ENCODE measurements at regions not wholly inside any gene's neighbourhood (a gene's known extent, or its start where the extent isn't known, plus 50 kb on each side); places are given as distances from the start of the nearest gene placed in this dataset.

DNA sequence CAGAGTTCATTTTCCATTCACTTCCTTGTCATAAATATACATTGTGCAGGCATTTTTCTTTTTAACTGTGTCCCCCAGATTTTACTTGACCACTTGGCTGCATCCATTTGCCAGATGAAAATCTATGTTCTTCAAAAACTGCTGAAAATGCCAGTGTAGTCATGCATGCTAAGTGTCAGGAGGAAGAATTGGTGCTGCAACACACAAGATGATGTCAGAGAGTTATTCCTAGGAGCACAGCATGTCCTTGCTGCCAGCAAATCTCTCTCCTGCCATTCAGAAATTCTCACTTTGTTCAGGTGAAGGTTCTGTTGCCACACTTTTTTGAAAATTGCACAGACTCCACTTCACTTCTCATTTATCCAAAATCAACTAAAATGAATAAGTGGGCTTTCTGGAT, 106.4 kb upstream of the MAGI3 start:
- Histone ChIP-seq H3K36me3 (ENCODE audit: insufficient read depth, low read length) (no peaks in the 10 kb centered on the region), H3K9me2 (ENCODE audit: low read depth, low read length) (no peaks in the 10 kb centered on the region), H3F3A (ENCODE audit: insufficient read depth, low read length) (no peaks in the 10 kb centered on the region), H3K4me3 (ENCODE audit: low read depth, low read length, poor library complexity, severe bottlenecking) (no peak overlapping the region), H3K9me3 (ENCODE audit: low read length) (no peaks in the 10 kb centered on the region), H3K27me3 (ENCODE audit: insufficient read depth, low read length) (no peaks in the 10 kb centered on the region), H3K79me2 (ENCODE audit: insufficient read depth, low read length) (no peaks in the 10 kb centered on the region), H3K9ac (ENCODE audit: low read length) (no peak overlapping the region), H3K4me1 (ENCODE audit: insufficient read depth, low read length, severe bottlenecking) (no peaks in the 10 kb centered on the region), H2AFZ (ENCODE audit: low read length) (no peak overlapping the region), H3K4me2 (ENCODE audit: low read length) (no peak overlapping the region), H3K27ac (ENCODE audit: low read depth, low read length, poor library complexity, severe bottlenecking) (no peak overlapping the region), H4K20me1 (ENCODE audit: insufficient read depth, low read length) (no peaks in the 10 kb centered on the region)
- TF ChIP-seq, protein P1, sequence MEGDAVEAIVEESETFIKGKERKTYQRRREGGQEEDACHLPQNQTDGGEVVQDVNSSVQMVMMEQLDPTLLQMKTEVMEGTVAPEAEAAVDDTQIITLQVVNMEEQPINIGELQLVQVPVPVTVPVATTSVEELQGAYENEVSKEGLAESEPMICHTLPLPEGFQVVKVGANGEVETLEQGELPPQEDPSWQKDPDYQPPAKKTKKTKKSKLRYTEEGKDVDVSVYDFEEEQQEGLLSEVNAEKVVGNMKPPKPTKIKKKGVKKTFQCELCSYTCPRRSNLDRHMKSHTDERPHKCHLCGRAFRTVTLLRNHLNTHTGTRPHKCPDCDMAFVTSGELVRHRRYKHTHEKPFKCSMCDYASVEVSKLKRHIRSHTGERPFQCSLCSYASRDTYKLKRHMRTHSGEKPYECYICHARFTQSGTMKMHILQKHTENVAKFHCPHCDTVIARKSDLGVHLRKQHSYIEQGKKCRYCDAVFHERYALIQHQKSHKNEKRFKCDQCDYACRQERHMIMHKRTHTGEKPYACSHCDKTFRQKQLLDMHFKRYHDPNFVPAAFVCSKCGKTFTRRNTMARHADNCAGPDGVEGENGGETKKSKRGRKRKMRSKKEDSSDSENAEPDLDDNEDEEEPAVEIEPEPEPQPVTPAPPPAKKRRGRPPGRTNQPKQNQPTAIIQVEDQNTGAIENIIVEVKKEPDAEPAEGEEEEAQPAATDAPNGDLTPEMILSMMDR (IDR thresholded peaks at IDR 0.05; ENCODE audit: low read length): no peak

DNA sequence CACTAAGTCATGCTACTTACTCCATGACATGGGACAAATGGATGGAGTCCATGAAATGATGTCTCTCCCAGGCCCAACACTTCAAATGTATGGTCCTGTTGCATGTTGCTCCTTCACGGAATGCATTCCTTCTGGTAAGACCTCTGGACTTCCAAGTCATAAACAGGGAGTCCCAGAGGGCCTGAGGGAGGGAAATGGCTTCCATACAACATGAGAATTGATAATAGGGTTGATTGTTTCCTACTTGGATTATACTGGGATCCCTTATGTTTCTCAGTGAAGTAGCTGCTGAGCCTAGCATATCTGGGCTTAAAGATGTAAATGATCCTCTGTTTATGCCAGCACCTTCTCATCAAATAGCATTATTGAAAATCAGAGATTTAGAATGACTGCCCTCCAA, 104.2 kb upstream of the MAGI3 start:
- H3K27me3 ChIP-seq (ENCODE audit: insufficient read depth, low read length): no peaks in the 10 kb centered on the region
- no peaks in the 10 kb centered on the region for H3K36me3 ChIP-seq (ENCODE audit: insufficient read depth, low read length)
- H3K27ac ChIP-seq (ENCODE audit: low read depth, low read length, poor library complexity, severe bottlenecking): no peak overlapping the region
- H3K4me1 ChIP-seq (ENCODE audit: insufficient read depth, low read length, severe bottlenecking): no peaks in the 10 kb centered on the region
- no peak overlapping the region for H3K4me3 ChIP-seq (ENCODE audit: low read depth, low read length, poor library complexity, severe bottlenecking)
- no peak overlapping the region for H3K9ac ChIP-seq (ENCODE audit: low read length)
- no peaks in the 10 kb centered on the region for H3F3A ChIP-seq (ENCODE audit: insufficient read depth, low read length)
- no peak overlapping the region for H2AFZ ChIP-seq (ENCODE audit: low read length)
- H3K9me3 ChIP-seq (ENCODE audit: low read length): no peaks in the 10 kb centered on the region
- H3K79me2 ChIP-seq (ENCODE audit: insufficient read depth, low read length): no peaks in the 10 kb centered on the region
- no peaks in the 10 kb centered on the region for H3K9me2 ChIP-seq (ENCODE audit: low read depth, low read length)
- H3K4me2 ChIP-seq (ENCODE audit: low read length): no peak overlapping the region
- no peak for TF ChIP-seq EZH2 (IDR thresholded peaks at IDR 0.05; ENCODE audit: borderline replicate concordance, low read length)
- TF ChIP-seq, protein P1 (IDR thresholded peaks at IDR 0.05; ENCODE audit: low read length): no peak
- H4K20me1 ChIP-seq (ENCODE audit: insufficient read depth, low read length): no peaks in the 10 kb centered on the region

DNA sequence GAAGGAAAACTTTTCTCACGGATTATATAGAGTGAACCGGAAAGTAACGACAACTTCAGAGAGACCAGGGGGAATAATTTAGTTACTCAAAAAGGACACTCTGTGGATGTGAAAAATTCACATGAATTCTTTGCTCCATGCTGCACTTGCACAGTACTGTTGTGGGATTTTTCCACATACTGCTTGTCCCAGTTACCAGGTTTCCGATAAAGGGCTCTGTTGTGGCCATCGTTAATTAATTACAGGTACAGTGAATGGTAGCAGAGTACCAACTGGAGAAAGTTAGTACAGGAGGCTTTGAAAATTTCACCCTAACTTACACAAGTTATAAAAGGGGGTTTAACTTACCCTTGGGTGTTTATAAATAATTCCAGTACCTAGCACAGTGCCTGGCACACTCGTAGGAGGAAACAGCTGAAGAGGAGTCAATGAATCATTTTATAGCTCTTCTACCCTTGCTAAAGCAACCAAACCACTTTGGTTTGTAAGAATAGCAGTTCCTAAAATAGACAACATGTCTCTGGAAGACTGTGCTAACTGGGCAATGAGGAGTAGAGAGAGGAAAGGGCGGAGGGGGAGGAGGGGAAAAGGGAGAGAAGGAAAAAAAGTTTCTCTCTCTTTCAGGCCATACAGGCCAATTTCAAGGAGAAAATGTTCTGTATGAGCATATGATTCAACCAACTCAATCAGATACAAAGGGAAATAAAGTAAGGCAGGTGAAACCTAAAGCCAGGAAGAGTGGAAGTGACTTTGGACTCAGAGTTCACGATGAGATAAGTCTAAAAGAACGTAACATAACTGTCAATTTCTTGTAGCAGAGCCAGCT, 98.3 kb upstream of the MAGI3 start:
- Histone ChIP-seq H3K4me2 (ENCODE audit: low read length) (no peak overlapping the region), H3K27me3 (ENCODE audit: insufficient read depth, low read length) (no peaks in the 10 kb centered on the region), H3K4me1 (ENCODE audit: insufficient read depth, low read length, severe bottlenecking) (no peaks in the 10 kb centered on the region), H3F3A (ENCODE audit: insufficient read depth, low read length) (no peaks in the 10 kb centered on the region), H3K9me2 (ENCODE audit: low read depth, low read length) (no peaks in the 10 kb centered on the region), H3K4me3 (ENCODE audit: low read depth, low read length, poor library complexity, severe bottlenecking) (no peak overlapping the region), H3K27ac (ENCODE audit: low read depth, low read length, poor library complexity, severe bottlenecking) (no peak overlapping the region), H3K9me3 (ENCODE audit: low read length) (no peaks in the 10 kb centered on the region), H3K36me3 (ENCODE audit: insufficient read depth, low read length) (no peaks in the 10 kb centered on the region), H3K9ac (ENCODE audit: low read length) (no peak overlapping the region), H2AFZ (ENCODE audit: low read length) (no peak overlapping the region), H4K20me1 (ENCODE audit: insufficient read depth, low read length) (no peaks in the 10 kb centered on the region), H3K79me2 (ENCODE audit: insufficient read depth, low read length) (no peaks in the 10 kb centered on the region)
- TF ChIP-seq, protein P1 (IDR thresholded peaks at IDR 0.05; ENCODE audit: low read length): no peak
- TF ChIP-seq EZH2 (IDR thresholded peaks at IDR 0.05; ENCODE audit: borderline replicate concordance, low read length): no peak

All from OCI-LY1 (cell line).